Tibial artery (tissue), 4 donors: ENCODE measurements at regions not wholly inside any gene's neighbourhood (a gene's known extent, or its start where the extent isn't known, plus 50 kb on each side); places are given as distances from the start of the nearest gene placed in this dataset.

Experiments
- DNase-seq, 2 donors: peaks; one replicate each; pipeline ENCODE4 v3.0.0-alpha.2; 2019
- H3K27ac ChIP-seq, 2 donors: fragments of 200-600 bp; sonication (generic) in 1 of 2; 1 replicate in 1 of 2; 2 replicates in 1 of 2; pipeline ENCODE4 v1.5.1; 2018 to 2019; ENCODE audit warnings: mild to moderate bottlenecking in 1 of 2
- H3K27me3 ChIP-seq, 2 donors: fragments of 200-600 bp; sonication (generic) in 1 of 2; one replicate each; pipeline versions ENCODE4 v1.5.1 to v1.6.0; 2016 to 2019
- H3K36me3 ChIP-seq, 3 donors: fragments of 200-600 bp; sonication (generic) in 2 of 3; one replicate each; pipeline ENCODE4 v1.5.1; 2016 to 2019; ENCODE audit warnings: mild to moderate bottlenecking in 2 of 3
- H3K4me1 ChIP-seq, 4 donors: fragments of 200-600 bp; sonication (generic) in 2 of 4; 1 replicate in 3 of 4; 2 replicates in 1 of 4; pipeline ENCODE4 v1.5.1; 2016 to 2019
- H3K4me3 ChIP-seq, 2 donors: fragments of 200-600 bp; sonication (generic) in 1 of 2; 1 replicate in 1 of 2; 2 replicates in 1 of 2; pipeline ENCODE4 v1.5.1; 2018 to 2019; ENCODE audit warnings: mild to moderate bottlenecking in 2 of 2
- H3K9me3 ChIP-seq, 3 donors: fragments of 200-600 bp; sonication (generic) in 1 of 3; one replicate each; pipeline ENCODE4 v1.5.1; 2016 to 2019
- CTCF ChIP-seq, 2 experiments: fragments of 200-600 bp in 1 of 2; fragments of 450-650 bp in 1 of 2; IDR thresholded peaks; one replicate each; pipeline ENCODE4 v1.5.1; 2017 to 2019; ENCODE audit warnings: antibody characterized with exemption in 2 of 2, mild to moderate bottlenecking in 1 of 2, moderate library complexity in 1 of 2
- intact Hi-C: fragments of 100-400 bp; cut with DNase I; formaldehyde crosslinking; loops from one replicate; pipeline ENCODE4 v1.15.0; 2023; ENCODE audit warnings: low total_unique reads

- Histone ChIP-seq H3K9me3 (peaks cover 0 to 24% (median 17%) of the 10 kb centered on the region in 3 donors), H3K4me1 (no peaks in the 10 kb centered on the region), H3K27ac (no peak overlapping the region), H3K4me3 (no peak overlapping the region), H3K36me3 (no peaks in the 10 kb centered on the region), H3K27me3 (peaks cover 0 to 5% of the 10 kb centered on the region in 2 donors)
- peak in 1 of 2 donors; percentile 35 for DNase-seq
- intact Hi-C loops: no loop called here
- TF ChIP-seq CTCF (IDR thresholded peaks at IDR 0.05): no peak
Measured at GRCh38 chr22:49550141-49550430, 277.6 kb downstream of the BRD1 start.

GRCh38 chr22:49549256-49550140 is 278.2 kb downstream of the BRD1 start:
- intact Hi-C loops: no loop called here
- H3K4me1 ChIP-seq: no peaks in the 10 kb centered on the region

GRCh38 chr22:49548356-49549202 is 279.1 kb downstream of the BRD1 start:
- intact Hi-C loops: no loop called here
- Histone ChIP-seq H3K36me3 (no peaks in the 10 kb centered on the region), H3K9me3 (peaks cover 0 to 24% (median 17%) of the 10 kb centered on the region in 3 donors), H3K4me3 (no peak overlapping the region), H3K27ac (no peak overlapping the region), H3K27me3 (peaks cover 0 to 5% of the 10 kb centered on the region in 2 donors), H3K4me1 (no peaks in the 10 kb centered on the region)
- TF ChIP-seq CTCF (IDR thresholded peaks at IDR 0.05): no peak
- DNase-seq: peak; percentile 13 to 46

More at GRCh38 chr22:49549256-49550140, 278.2 kb downstream of the BRD1 start:
- Histone ChIP-seq H3K27ac (no peak overlapping the region), H3K27me3 (peaks cover 0 to 5% of the 10 kb centered on the region in 2 donors), H3K9me3 (peaks cover 0 to 24% (median 17%) of the 10 kb centered on the region in 3 donors), H3K36me3 (no peaks in the 10 kb centered on the region), H3K4me3 (no peak overlapping the region)
- no peak for TF ChIP-seq CTCF (IDR thresholded peaks at IDR 0.05)
- peak; percentile 11 to 60 for DNase-seq

- no peak overlapping the region for H3K27ac ChIP-seq
- no peaks in the 10 kb centered on the region for H3K36me3 ChIP-seq
- intact Hi-C loops: no loop called here
- H3K9me3 ChIP-seq: peaks cover 0 to 24% (median 17%) of the 10 kb centered on the region in 3 donors
- H3K4me1 ChIP-seq: no peaks in the 10 kb centered on the region
- H3K27me3 ChIP-seq: peaks cover 0 to 5% of the 10 kb centered on the region in 2 donors
- DNase-seq: peak; percentile 9 to 53
- H3K4me3 ChIP-seq: no peak overlapping the region
- no peak for TF ChIP-seq CTCF (IDR thresholded peaks at IDR 0.05)
Measured at GRCh38 chr22:49547751-49548239, 279.9 kb downstream of the BRD1 start.

GRCh38 chr22:49546811-49547585 is 280.7 kb downstream of the BRD1 start:
- no peak overlapping the region for H3K27ac ChIP-seq
- no peak overlapping the region for H3K4me3 ChIP-seq
- H3K9me3 ChIP-seq: peaks cover 0 to 24% (median 17%) of the 10 kb centered on the region in 3 donors
- H3K27me3 ChIP-seq: peaks cover 0 to 5% of the 10 kb centered on the region in 2 donors
- intact Hi-C loops: no loop called here
- DNase-seq: peak; percentile 10 to 56
- TF ChIP-seq CTCF (IDR thresholded peaks at IDR 0.05): no peak
- H3K4me1 ChIP-seq: no peaks in the 10 kb centered on the region
- no peaks in the 10 kb centered on the region for H3K36me3 ChIP-seq
